LHCN-M2 (cell line): ENCODE measurements at regions not wholly inside any gene's neighbourhood (a gene's known extent, or its start where the extent isn't known, plus 50 kb on each side); places are given as distances from the start of the nearest gene placed in this dataset.
"Not testable (repeated sequence)": the region's sequence is repeated elsewhere in the genome, so short reads cannot be mapped to it uniquely, and the experiment has no call there.

ENCODE experiments used
- DNase-seq: peaks from one replicate; pipeline ENCODE4 v3.0.0-alpha.2; 2012; ENCODE audit warnings: low read depth

DNA sequence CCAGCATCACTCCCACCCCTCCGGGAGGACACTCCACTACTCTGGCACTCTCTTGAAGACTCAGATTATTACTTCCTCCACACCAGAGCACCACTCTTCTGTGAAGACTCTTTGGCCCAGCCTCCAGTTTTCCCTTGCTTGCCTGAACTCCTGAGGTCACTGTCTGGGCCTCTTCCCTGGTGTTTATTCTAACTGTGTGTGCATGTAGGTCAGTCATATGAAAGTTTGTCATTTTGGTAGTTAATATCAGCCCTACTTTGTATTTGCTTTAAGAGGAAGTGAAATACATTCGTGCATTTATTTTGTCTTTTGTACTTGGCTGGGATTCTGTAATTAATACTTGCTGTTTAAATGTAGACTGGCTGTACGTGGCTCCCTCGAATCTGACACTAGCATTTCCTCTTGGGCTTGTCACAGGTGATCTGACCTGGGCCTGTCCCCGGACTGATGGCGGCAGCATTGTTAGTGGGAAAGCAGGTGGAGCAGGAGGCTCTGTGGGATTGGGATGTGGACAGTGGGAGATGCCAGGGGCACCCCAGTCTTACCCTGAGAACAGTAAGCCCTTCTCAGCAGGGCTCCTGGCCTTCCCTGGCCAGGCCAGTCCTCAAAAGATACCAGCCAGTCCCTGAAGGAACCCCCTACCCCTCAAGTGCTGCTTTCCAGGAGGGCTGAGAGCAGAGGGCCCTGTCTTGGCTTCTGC is 350.5 kb downstream of the CDC5L start:
- DNase-seq: no peak

DNA sequence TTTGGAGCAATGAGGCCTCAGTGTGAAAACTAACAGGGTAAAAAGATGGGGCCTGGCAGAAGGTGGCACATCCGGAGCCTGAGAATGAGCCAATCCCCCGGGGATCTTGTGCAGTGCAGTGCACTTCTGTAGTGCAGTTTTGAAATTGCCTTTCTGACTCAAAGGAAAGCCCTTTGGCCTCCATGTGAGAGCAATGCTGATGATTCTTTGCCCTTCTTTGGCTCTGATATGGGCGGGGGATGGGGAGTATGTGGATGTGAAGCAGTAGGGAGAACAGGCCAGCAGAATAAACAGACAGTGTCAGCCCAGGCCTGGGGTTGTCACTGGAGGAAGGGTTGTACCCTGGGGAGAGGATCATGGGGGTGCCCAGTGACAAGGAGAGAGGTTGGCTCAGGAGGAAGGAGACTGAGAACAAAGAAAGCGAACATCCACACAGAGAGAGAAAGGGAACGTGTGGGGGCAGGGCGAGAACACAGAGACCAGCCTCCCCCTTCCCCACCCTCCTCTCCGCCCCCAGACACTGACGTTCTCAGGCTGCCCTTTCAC is 351.2 kb downstream of the CDC5L start:
- peak; percentile 77 for DNase-seq

DNA sequence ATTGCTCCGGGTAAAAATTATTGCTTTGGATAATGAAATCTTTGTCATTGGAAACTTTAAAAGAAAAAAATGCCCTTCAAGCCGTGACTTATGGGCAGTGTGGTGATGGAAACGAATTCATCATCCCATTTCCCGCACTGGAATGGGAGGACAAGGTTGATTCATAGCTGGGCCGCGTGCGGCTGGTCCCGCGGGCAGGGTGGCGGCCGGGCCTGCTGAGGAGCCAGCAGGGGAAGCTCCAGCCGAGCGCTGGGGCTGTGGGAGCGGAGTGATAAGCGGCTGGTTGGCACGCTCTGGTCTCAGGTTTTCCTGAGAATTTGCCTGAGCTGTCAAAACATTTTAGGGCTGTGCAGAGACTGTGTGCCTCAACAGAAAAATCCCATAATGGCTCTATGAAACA is 351.7 kb downstream of the CDC5L start:
- no peak for DNase-seq

DNA sequence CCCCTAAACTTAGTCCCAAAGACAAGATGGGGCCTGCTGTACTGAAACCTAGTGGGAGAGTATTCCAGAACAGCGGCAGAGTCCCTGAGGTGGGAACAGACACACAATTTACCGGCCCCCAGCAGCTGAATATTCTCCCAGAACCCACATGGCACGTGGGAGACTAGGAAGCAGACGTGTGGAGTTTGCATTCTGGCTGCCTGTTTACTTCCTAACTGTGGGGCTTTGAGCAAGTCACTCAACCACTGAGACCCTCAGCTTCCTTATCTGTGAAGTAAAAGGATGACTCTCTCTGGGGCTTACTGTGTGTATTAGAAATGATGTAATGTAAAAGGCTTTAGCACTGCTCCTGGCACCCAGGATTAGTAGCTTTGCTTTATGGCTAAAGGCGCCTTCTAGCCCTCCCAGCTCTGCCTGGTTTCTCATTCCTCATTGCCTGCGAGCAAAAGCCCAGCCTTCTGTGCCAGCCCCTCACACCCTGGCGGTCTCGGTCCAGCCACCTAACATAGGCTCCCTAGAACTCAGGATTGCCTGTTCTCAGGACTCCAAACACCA is 353.1 kb downstream of the CDC5L start:
- no peak for DNase-seq

DNA sequence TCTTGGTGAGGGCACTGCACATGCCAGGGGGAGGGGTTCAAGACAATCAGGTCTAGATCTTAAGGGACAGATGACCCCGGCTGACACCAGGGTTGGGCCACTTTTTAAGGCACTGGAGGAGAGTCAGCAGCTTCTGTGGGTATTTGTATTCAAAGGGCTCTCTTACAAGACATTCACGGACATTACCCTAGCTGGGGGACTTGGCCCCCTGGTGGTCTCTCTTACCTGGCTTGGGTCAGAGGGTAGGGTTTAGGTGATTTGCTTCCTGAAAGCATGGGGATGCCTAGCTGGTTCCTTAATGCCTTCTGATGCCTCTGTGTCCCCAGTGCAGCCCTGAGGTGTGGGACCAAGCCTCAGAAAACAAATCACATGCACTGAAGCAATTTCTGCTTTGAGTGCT is 354.7 kb downstream of the CDC5L start:
- DNase-seq: no peak

DNA sequence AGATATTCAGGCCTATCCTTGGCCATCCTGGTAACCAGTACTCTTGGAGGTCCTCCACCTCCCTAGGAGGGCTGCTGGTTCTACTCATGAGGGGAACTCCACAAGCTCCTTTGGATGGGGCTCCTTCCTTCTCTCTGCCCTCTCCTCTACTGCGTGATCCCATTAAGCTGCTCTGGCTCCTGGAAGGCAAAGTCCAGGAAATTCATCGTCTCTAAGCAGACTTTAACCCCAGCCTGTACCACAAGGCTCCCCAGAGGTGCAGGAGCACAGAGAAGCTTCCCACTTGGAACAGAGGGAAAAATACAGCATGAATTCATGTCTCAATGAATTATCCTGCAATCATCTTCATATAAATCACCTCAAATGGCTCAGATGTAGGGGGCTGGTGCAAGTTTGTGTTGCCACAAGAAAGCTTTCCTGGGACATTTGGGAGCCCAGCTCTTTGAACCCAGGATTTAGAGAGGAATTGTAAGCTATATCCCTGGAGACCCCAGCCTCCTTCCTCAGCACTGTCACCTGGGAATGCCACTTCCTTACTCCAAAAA is 355.4 kb downstream of the CDC5L start:
- no peak for DNase-seq

GRCh38 chr6:44760116-44760515 is 372.6 kb downstream of the CDC5L start:
- DNase-seq: not testable (repeated sequence)

GRCh38 chr6:44761046-44761445 is 373.5 kb downstream of the CDC5L start:
- DNase-seq: no peak

DNA sequence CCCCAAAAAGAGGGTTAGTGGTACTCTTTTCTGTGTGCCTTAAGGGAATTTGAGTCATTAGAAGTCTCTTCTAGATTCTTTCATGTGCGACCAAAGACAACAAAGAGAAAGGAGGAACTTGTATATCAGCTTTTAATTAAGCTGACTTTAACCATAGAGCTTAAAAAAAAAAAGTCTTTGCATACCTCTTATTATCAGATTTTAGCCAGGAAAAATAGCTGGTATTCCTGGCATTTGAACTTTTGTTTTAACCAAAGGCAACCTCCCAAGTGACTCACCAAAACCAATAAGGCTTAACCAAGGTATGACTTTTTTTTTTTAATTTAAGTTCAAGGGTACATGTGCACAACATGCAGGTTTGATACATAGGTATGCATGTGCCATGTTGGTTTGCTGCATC is 375.0 kb downstream of the CDC5L start:
- DNase-seq: no peak

DNA sequence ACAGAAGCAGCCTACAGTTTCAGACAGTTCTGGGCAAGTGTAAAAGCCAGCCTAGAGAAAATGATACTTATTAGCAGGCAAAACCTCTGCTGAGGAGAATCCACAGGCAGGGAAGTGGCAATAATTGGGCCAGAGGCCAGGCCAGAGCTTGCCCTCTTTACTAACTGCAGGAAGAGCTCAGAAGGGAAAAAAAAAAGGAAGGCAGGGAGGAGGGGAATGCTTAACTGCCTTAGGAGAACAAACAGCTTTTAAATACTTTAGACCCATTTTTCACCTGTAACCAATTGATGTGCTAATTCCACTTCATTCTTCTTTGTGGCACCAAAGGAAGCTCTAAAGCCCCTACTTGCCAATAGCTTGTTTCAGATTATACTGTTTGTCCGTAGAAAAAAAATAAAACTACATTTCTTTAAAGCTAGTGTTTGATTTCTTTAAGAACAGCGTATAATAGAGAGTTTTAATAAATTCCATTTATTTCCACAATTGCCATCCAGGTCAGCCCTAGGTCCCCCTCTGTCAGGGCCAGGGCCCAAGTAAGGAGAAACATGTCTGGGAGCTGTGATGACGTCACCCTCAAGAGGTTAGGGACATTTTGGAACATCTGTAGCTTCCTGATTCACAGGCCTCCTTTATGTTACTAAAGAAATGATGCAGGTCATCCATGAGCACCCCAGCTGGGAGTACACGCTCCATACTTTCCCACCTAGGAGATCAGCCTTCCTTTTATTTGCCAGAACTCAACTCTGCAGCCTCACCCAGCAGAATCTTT is 384.3 kb downstream of the CDC5L start:
- DNase-seq: no peak

DNA sequence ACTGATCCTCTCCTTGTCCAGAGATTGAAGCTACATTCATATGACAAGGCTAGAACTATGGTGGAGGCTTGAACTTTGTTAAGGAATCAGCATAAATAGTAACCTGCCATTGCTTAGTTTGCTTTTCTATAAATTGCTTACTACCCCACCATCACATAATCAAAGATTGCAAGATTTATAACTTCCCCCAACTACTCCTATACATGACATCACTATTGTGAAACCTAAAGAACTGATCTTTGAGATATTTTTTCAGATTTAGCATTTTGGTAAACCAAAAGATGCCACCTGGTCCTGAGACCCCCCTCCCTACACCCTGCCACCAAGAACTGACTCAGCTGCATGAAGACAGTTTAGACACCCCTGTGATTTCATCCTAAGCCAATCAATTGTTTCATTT is 385.3 kb downstream of the CDC5L start:
- no peak for DNase-seq

- DNase-seq: no peak
These were observed 387.6 kb downstream of the CDC5L start for GRCh38 chr6:44775121-44775520.

DNA sequence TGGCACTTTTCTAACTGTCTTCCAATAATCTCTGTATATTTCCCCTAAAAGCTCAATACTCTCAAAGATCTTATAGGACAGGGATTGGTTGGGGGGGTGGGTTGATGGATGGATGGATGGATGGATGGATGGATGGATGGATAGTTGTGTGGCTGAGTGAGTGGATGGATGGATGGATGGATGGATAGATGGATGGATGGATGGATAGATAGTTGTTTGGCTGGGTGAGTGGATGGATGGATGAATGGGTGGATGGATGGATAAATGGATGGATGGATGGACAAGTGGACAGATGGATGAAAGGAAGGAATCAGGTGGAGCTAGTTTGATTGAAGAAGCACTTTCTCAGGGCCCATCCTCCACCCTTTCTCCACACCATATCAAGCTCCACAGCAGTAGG is 388.8 kb downstream of the CDC5L start:
- DNase-seq: no peak

GRCh38 chr6:44778513-44778912 is 391.0 kb downstream of the CDC5L start:
- DNase-seq: no peak
